Gastroesophageal sphincter (tissue), 4 donors: ENCODE measurements at regions not wholly inside any gene's neighbourhood (a gene's known extent, or its start where the extent isn't known, plus 50 kb on each side); places are given as distances from the start of the nearest gene placed in this dataset.

Experiments
- ATAC-seq: fragments of 150-250 bp; one replicate; pipeline ENCODE4 v1.9.1; 2016; ENCODE audit warnings: mild to moderate bottlenecking, moderate library complexity
- H3K27ac ChIP-seq, 4 donors: fragments of 200-600 bp; sonication (generic) in 3 of 4; 1 replicate in 3 of 4; 2 replicates in 1 of 4; pipeline ENCODE4 v1.5.1; 2016 to 2019
- H3K27me3 ChIP-seq: fragments of 200-600 bp; sonication (generic); one replicate; pipeline ENCODE4 v1.5.1; 2019
- H3K36me3 ChIP-seq, 2 donors: fragments of 200-600 bp; sonication (generic); one replicate each; pipeline ENCODE4 v1.5.1; 2019; ENCODE audit warnings: control low read depth in 1 of 2
- H3K4me1 ChIP-seq, 3 donors: fragments of 200-600 bp; sonication (generic); 1 replicate in 2 of 3; 2 replicates in 1 of 3; pipeline ENCODE4 v1.5.1; 2016 to 2019; ENCODE audit warnings: control low read depth in 2 of 3
- H3K4me3 ChIP-seq, 2 donors: fragments of 200-600 bp; sonication (generic); one replicate each; pipeline ENCODE4 v1.5.1; 2019; ENCODE audit warnings: mild to moderate bottlenecking in 1 of 2, moderate library complexity in 1 of 2
- H3K9me3 ChIP-seq, 3 donors: fragments of 200-600 bp; sonication (generic); one replicate each; pipeline ENCODE4 v1.5.1; 2017 to 2019; ENCODE audit warnings: control low read depth in 2 of 3
- EP300 ChIP-seq: sonication (generic); formaldehyde crosslinking; IDR thresholded peaks from one replicate; pipeline ENCODE4 v1.6.1; 2017; ENCODE audit warnings: antibody characterized with exemption, mild to moderate bottlenecking
- POLR2A ChIP-seq, 2 donors: fragments of 450-650 bp; IDR thresholded peaks; one replicate each; pipeline ENCODE4 v1.6.1; 2017; ENCODE audit warnings: antibody characterized with exemption in 2 of 2, mild to moderate bottlenecking in 2 of 2, moderate library complexity in 1 of 2
- POLR2AphosphoS5 ChIP-seq: sonication (generic); formaldehyde crosslinking; IDR thresholded peaks from one replicate; pipeline ENCODE4 v1.6.1; 2017; ENCODE audit warnings: antibody characterized with exemption
- WGBS, 2 donors: methylation state at CpG; one replicate each; pipeline ENCODE4 v1.1.5; 2018; ENCODE audit warnings: low coverage in 1 of 2; 5-methylcytosine and 5-hydroxymethylcytosine counted together
- TF ChIP-seq, protein P1 (sequence below), 4 experiments: fragments of 200-600 bp in 2 of 4; fragments of 450-650 bp in 2 of 4; sonication (generic) in 1 of 4; IDR thresholded peaks; one replicate each; pipeline ENCODE4 v1.5.1; 2017 to 2019; ENCODE audit warnings: antibody characterized with exemption in 4 of 4, mild to moderate bottlenecking in 2 of 4, moderate library complexity in 2 of 4

DNA sequence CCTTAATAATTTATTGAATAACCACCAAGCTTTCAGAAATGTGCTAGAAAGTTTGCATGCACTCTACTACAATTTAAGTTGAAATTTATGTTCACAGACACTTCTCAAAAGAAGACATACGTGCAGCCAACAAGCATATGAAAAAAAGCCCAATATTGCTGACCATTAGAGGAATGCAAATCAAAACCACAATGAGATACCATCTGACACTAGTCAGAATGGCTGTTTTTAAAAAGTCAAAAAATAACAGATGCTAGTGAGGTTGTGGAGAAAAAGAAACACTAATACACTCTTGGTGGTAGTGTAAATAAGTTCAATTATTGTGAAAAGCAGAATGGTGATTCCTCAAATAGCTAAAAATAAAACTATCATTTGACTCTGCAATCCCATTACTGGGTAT lies 308.8 kb upstream of the PCDH9 start:
- no peaks in the 10 kb centered on the region for H3K4me1 ChIP-seq
- H3K27me3 ChIP-seq: no peaks in the 10 kb centered on the region
- TF ChIP-seq EP300 (no peak), POLR2A (IDR thresholded peaks at IDR 0.05) (no peak), POLR2AphosphoS5 (no peak)
- TF ChIP-seq, protein P1, sequence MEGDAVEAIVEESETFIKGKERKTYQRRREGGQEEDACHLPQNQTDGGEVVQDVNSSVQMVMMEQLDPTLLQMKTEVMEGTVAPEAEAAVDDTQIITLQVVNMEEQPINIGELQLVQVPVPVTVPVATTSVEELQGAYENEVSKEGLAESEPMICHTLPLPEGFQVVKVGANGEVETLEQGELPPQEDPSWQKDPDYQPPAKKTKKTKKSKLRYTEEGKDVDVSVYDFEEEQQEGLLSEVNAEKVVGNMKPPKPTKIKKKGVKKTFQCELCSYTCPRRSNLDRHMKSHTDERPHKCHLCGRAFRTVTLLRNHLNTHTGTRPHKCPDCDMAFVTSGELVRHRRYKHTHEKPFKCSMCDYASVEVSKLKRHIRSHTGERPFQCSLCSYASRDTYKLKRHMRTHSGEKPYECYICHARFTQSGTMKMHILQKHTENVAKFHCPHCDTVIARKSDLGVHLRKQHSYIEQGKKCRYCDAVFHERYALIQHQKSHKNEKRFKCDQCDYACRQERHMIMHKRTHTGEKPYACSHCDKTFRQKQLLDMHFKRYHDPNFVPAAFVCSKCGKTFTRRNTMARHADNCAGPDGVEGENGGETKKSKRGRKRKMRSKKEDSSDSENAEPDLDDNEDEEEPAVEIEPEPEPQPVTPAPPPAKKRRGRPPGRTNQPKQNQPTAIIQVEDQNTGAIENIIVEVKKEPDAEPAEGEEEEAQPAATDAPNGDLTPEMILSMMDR (IDR thresholded peaks at IDR 0.05): no peak
- 56 to 62% methylated on average over 1 of the region's 1 CpG for WGBS, 2 donors
- no peak for ATAC-seq
- no peak overlapping the region for H3K4me3 ChIP-seq
- no peaks in the 10 kb centered on the region for H3K9me3 ChIP-seq
- H3K36me3 ChIP-seq: no peaks in the 10 kb centered on the region
- H3K27ac ChIP-seq: no peak overlapping the region

DNA sequence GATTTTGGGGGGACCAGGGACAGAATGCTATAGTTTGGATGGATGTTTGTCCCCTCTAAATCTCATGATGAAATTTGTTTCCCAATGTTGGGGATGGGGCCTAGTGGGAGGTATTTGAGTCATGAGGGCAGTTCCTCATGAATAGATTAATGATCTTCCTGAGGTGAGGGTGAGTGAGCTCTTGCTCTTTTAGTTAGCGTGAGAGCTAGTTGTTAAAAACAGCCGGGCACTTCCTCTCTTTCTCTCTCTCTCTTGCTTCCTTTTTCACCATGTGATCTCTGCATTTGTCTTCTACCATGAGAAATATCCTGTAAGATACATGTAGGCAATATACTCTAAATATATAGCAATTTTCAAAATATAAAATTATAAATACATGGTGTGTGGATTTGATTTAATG lies 290.8 kb upstream of the PCDH9 start:
- H3K27ac ChIP-seq: no peak overlapping the region
- H3K27me3 ChIP-seq: no peaks in the 10 kb centered on the region
- no peaks in the 10 kb centered on the region for H3K36me3 ChIP-seq
- H3K4me1 ChIP-seq: no peaks in the 10 kb centered on the region
- 60 to 63% methylated on average over 2 of the region's 2 CpGs for WGBS, 2 donors
- no peak for ATAC-seq
- H3K9me3 ChIP-seq: no peaks in the 10 kb centered on the region
- TF ChIP-seq, protein P1 (IDR thresholded peaks at IDR 0.05): no peak
- TF ChIP-seq POLR2A (IDR thresholded peaks at IDR 0.05): no peak
- no peak for TF ChIP-seq EP300
- no peak for TF ChIP-seq POLR2AphosphoS5
- H3K4me3 ChIP-seq: no peak overlapping the region

DNA sequence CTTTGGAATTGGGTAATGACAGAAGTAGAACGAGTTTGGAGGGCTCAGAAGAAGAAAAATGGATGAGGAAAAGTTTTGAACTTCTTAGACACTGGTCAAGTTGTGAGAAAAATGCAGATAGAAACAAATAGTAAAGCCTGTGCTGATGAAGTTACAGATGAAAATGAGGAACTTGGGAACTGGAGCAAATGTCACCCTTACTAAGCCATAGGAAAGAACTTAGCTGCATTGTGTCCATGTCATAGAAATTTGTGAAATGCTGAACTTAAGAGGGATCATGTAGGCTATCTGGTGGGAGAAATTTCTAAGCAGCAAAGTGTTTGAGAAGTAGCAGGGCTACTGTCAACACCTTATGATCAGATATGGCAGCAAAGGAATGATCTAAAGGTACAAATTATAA lies 289.2 kb upstream of the PCDH9 start:
- H3K9me3 ChIP-seq: no peaks in the 10 kb centered on the region
- H3K27me3 ChIP-seq: no peaks in the 10 kb centered on the region
- ATAC-seq: no peak
- H3K36me3 ChIP-seq: no peaks in the 10 kb centered on the region
- H3K27ac ChIP-seq: no peak overlapping the region
- TF ChIP-seq EP300 (no peak), POLR2A (IDR thresholded peaks at IDR 0.05) (no peak), POLR2AphosphoS5 (no peak)
- TF ChIP-seq, protein P1 (IDR thresholded peaks at IDR 0.05): no peak
- H3K4me1 ChIP-seq: no peaks in the 10 kb centered on the region
- WGBS, 2 donors: 71 to 75% methylated on average over 1 of the region's 1 CpG
- no peak overlapping the region for H3K4me3 ChIP-seq

DNA sequence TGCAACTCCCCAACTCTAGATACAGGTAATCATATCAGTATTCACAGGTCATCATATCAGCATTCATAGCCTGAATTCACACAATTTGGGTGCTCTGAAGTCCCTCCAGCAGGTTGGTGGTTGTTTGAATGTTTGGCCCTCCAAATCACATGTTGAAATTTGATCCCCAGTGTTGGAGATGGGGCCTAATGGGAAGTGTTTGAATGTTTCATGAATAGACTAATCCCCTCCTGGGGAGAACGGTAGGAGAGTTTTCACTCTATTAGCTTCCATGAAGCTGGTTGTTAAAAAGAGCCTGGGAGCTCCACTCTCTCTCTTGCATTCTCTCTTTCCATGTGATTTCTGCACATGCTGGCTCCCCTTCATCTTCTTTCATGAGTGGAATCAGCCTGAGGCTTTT lies 288.6 kb upstream of the PCDH9 start:
- TF ChIP-seq, protein P1 (IDR thresholded peaks at IDR 0.05): no peak
- TF ChIP-seq POLR2A (IDR thresholded peaks at IDR 0.05): no peak
- Histone ChIP-seq H3K4me1 (no peaks in the 10 kb centered on the region), H3K27ac (no peak overlapping the region), H3K27me3 (no peaks in the 10 kb centered on the region), H3K9me3 (no peaks in the 10 kb centered on the region), H3K4me3 (no peak overlapping the region), H3K36me3 (no peaks in the 10 kb centered on the region)
- WGBS, 2 donors: 50 to 100% methylated on average over 1 of the region's 1 CpG
- no peak for ATAC-seq

DNA sequence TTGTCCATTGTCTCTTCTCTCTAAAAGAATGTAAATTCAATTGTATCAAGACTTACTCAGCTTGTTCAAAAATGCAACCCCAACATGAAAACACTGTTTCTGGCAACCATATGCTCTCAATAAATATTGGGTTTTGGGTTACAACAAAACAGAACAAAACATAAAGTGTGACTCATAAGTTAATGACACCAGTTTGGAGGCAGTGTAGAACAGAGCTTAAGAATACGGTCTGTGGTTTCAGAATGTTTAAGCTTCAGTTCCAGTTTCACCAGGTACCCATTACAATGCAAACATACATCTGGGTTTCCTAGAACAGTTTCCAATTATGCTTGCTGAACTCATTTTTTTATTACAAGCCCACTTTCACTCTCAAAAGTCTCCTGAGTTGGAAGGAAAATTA lies 285.8 kb upstream of the PCDH9 start:
- Histone ChIP-seq H3K4me3 (no peak overlapping the region), H3K27me3 (no peaks in the 10 kb centered on the region), H3K27ac (no peak overlapping the region), H3K36me3 (no peaks in the 10 kb centered on the region), H3K9me3 (no peaks in the 10 kb centered on the region), H3K4me1 (no peaks in the 10 kb centered on the region)
- TF ChIP-seq POLR2A (IDR thresholded peaks at IDR 0.05) (no peak), EP300 (no peak), POLR2AphosphoS5 (no peak)
- TF ChIP-seq, protein P1 (IDR thresholded peaks at IDR 0.05): no peak
- ATAC-seq: no peak
- WGBS, 2 donors: 67 to 80% methylated on average over 1 of the region's 1 CpG
